A549 (cell line): ENCODE measurements at regions not wholly inside any gene's neighbourhood (a gene's known extent, or its start where the extent isn't known, plus 50 kb on each side); places are given as distances from the start of the nearest gene placed in this dataset.

Source experiments
- ATAC-seq, 2 experiments: fragments of 200-7000 bp in 1 of 2; fragments of >200 bp in 1 of 2; cut with Nextera tagmentation in 1 of 2; cut with Tn5 transposase in 1 of 2; 3 replicates each; pipeline versions ENCODE4 v1.8.0 to v1.9.1; 2018 to 2020; ENCODE audit warnings: mild to moderate bottlenecking in 1 of 2, moderate library complexity in 1 of 2
- CTCF ChIA-PET: fragments of 300-600 bp; sonication (Branson Sonifier 250); formaldehyde crosslinking; extraction: SDS; loops from one replicate; lab custom pipeline; 2021; ENCODE audit warnings: antibody characterized with exemption, inconsistent platforms; lab: Yijun Ruan, JAX
- POLR2A ChIA-PET: fragments of 350-600 bp; formaldehyde crosslinking; extraction: SDS; loops from one replicate; lab custom pipeline; 2021; ENCODE audit warnings: antibody characterized with exemption, inconsistent platforms; lab: Yijun Ruan, JAX
- DNase-seq, 2 experiments: peaks; one replicate each; pipeline versions ENCODE4 v3.0.0 to v3.0.0-alpha.2; 2011 to 2016; ENCODE audit warnings: low read depth in 1 of 2, low spot score in 1 of 2
- FAIRE-seq: peaks from 2 replicates; lab custom pipeline; 2011; peaks lifted over from hg19 to GRCh38; lab: Jason Lieb, UNC
- H3K27ac ChIP-seq, 2 experiments: fragments of >200 bp; sonication (Bioruptor Twin); formaldehyde crosslinking; 3 replicates each; pipeline ENCODE4 v1.5.1; 2016 to 2017
- H3K4me1 ChIP-seq: fragments of >200 bp; sonication (Bioruptor Twin); formaldehyde crosslinking; 3 replicates; pipeline ENCODE4 v1.6.1; 2016
- H3K4me2 ChIP-seq: fragments of >200 bp; sonication (Bioruptor Twin); formaldehyde crosslinking; 3 replicates; pipeline ENCODE4 v1.6.1; 2016
- H3K4me3 ChIP-seq: fragments of >200 bp; sonication (Bioruptor Twin); formaldehyde crosslinking; 3 replicates; pipeline ENCODE4 v1.5.1; 2016
- H3K9me3 ChIP-seq: fragments of >200 bp; sonication (Bioruptor Twin); formaldehyde crosslinking; 3 replicates; pipeline ENCODE4 v1.6.1; 2016
- BHLHE40 ChIP-seq: IDR thresholded peaks from 2 replicates; pipeline ENCODE4 v1.6.1; 2012; ENCODE audit warnings: low read depth, low read length, inconsistent platforms
- CHD4 ChIP-seq: fragments of 200-600 bp; sonication (generic); IDR thresholded peaks from 2 replicates; pipeline ENCODE4 v1.6.1; 2016; ENCODE audit warnings: antibody characterized with exemption, mild to moderate bottlenecking, borderline replicate concordance
- FOSB ChIP-seq: fragments of 250-450 bp; sonication (Bioruptor Pico); IDR thresholded peaks from 2 replicates; pipeline ENCODE4 v1.5.0; 2020; ENCODE audit warnings: mild to moderate bottlenecking, moderate library complexity
- FOXS1 ChIP-seq: fragments of 250-450 bp; sonication (Bioruptor Pico); IDR thresholded peaks from 2 replicates; pipeline ENCODE4 v1.5.0; 2020; ENCODE audit warnings: mild to moderate bottlenecking, moderate library complexity
- GATA3 ChIP-seq: IDR thresholded peaks from 2 replicates; pipeline ENCODE4 v1.6.1; 2012; ENCODE audit warnings: borderline replicate concordance
- HDAC2 ChIP-seq: fragments of 200-600 bp; sonication (generic); IDR thresholded peaks from 2 replicates; pipeline ENCODE4 v1.6.1; 2016
- HEYL ChIP-seq: fragments of 250-450 bp; sonication (Bioruptor Pico); IDR thresholded peaks from 2 replicates; pipeline ENCODE4 v1.8.0; 2021; ENCODE audit warnings: mild to moderate bottlenecking, moderate library complexity
- HOXA7 ChIP-seq: fragments of 250-450 bp; sonication (Bioruptor Pico); IDR thresholded peaks from 2 replicates; pipeline ENCODE4 v1.5.0; 2020; ENCODE audit warnings: mild to moderate bottlenecking, moderate library complexity
- HOXB5 ChIP-seq: fragments of 250-450 bp; sonication (Bioruptor Pico); IDR thresholded peaks from 2 replicates; pipeline ENCODE4 v1.5.0; 2020; ENCODE audit warnings: mild to moderate bottlenecking, moderate library complexity
- JUN ChIP-seq, 2 experiments: fragments of >200 bp; sonication (Bioruptor Twin); formaldehyde crosslinking; IDR thresholded peaks; 2 replicates in 1 of 2; 3 replicates in 1 of 2; pipeline ENCODE4 v1.6.1; 2016 to 2017
- KDM5A ChIP-seq: fragments of 200-600 bp; sonication (generic); IDR thresholded peaks from 2 replicates; pipeline ENCODE4 v1.6.1; 2016; ENCODE audit warnings: antibody characterized with exemption, mild to moderate bottlenecking
- MAFK ChIP-seq: fragments of 450-650 bp; IDR thresholded peaks from 2 replicates; pipeline ENCODE4 v1.6.1; 2014; ENCODE audit not compliant: partially characterized antibody
- MAZ ChIP-seq: fragments of 150-350 bp; IDR thresholded peaks from 2 replicates; pipeline ENCODE4 v1.6.1; 2014; ENCODE audit warnings: antibody characterized with exemption, low read depth, low read length, borderline replicate concordance
- NR3C1 ChIP-seq: fragments of >200 bp; sonication (Bioruptor Twin); formaldehyde crosslinking; IDR thresholded peaks from 3 replicates; pipeline ENCODE4 v1.6.1; 2017
- RAD21 ChIP-seq, 2 experiments: fragments of >200 bp in 1 of 2; sonication (Bioruptor Twin) in 1 of 2; formaldehyde crosslinking in 1 of 2; IDR thresholded peaks in 1 of 2; conservative IDR thresholded peaks in 1 of 2; 2 replicates in 1 of 2; 3 replicates in 1 of 2; pipeline ENCODE4 v1.6.1; 2012 to 2018; ENCODE audit warnings: inconsistent platforms in 1 of 2
- RFX5 ChIP-seq: fragments of 450-650 bp; IDR thresholded peaks from 2 replicates; pipeline ENCODE4 v1.7.1; 2014; ENCODE audit warnings: antibody characterized with exemption, mild to moderate bottlenecking, moderate library complexity
- RNF2 ChIP-seq: fragments of 200-600 bp; sonication (generic); IDR thresholded peaks from 2 replicates; pipeline ENCODE4 v1.6.1; 2016; ENCODE audit warnings: low read depth, mild to moderate bottlenecking, antibody characterized with exemption, moderate library complexity, borderline replicate concordance
- TFCP2L1 ChIP-seq: fragments of 250-450 bp; sonication (Bioruptor Pico); IDR thresholded peaks from 2 replicates; pipeline ENCODE4 v1.5.0; 2021; ENCODE audit warnings: mild to moderate bottlenecking
- ZFP36 ChIP-seq: fragments of 450-650 bp; IDR thresholded peaks from 2 replicates; pipeline ENCODE4 v1.6.1; 2014; ENCODE audit warnings: borderline replicate concordance; ENCODE audit not compliant: partially characterized antibody
- ZNF302 ChIP-seq: fragments of 250-450 bp; sonication (Bioruptor Pico); IDR thresholded peaks from 2 replicates; pipeline ENCODE4 v1.9.0; 2021; ENCODE audit warnings: inconsistent platforms, mild to moderate bottlenecking, moderate library complexity
- ZSCAN20 ChIP-seq: fragments of 250-450 bp; sonication (Bioruptor Pico); IDR thresholded peaks from 2 replicates; pipeline ENCODE4 v1.8.0; 2022; ENCODE audit warnings: mild to moderate bottlenecking, moderate library complexity
- WGBS: methylation state at CpG from one replicate; pipeline ENCODE4 v1.1.6; 2017; ENCODE audit errors: missing lambda C conversion rate; 5-methylcytosine and 5-hydroxymethylcytosine counted together
- TF ChIP-seq, protein P1 (sequence below): fragments of 200-600 bp; sonication (generic); IDR thresholded peaks from 2 replicates; pipeline ENCODE4 v1.6.1; 2016; ENCODE audit warnings: antibody characterized with exemption, mild to moderate bottlenecking, moderate library complexity
- TF ChIP-seq, protein P2 (sequence below): IDR thresholded peaks from 2 replicates; pipeline ENCODE4 v1.6.1; 2012

DNA sequence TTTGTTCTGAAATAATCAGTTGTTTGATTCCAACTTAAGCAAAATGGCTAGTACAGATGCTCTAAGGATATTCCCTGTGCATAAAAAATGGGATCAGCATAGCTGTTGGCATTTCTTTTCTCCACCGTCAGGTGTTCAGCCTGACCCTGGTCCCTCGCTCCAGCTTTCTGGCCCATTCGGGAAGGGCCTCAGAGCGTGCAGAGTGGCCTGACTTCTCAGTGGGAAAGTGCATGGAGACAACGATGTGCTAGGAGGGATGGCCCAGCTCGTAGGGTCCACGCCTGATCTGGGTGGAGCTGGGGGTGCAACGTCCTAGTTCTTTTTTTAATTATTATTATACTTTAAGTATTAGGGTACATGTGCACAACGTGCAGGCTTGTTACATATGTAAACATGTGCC lies 319.1 kb upstream of the IRX4 start:
- ATAC-seq: no peak
- H3K27ac ChIP-seq: no peak overlapping the region
- TF ChIP-seq ZNF302 (no peak), RFX5 (no peak), NR3C1 (no peak), HOXA7 (CRISPR knock-in tag) (no peak), BHLHE40 (no peak), JUN (IDR thresholded peaks at IDR 0.05) (no peak), KDM5A (no peak), FOSB (CRISPR knock-in tag) (no peak), MAFK (no peak), TFCP2L1 (CRISPR knock-in tag) (no peak), HOXB5 (CRISPR knock-in tag) (no peak)
- 20% methylated on average over 9 of the region's 9 CpGs for WGBS
- ChIA-PET CTCF (interaction anchor here (1.6 kb wide), 1 partner anchor 16 kb away, joined by 3 read pairs; no protein-coding TSS in a partner anchor), POLR2A (no interaction called here)
- no peaks in the 10 kb centered on the region for H3K9me3 ChIP-seq
- no peaks in the 10 kb centered on the region for H3K4me1 ChIP-seq
- no peak overlapping the region for H3K4me3 ChIP-seq
- no peak overlapping the region for H3K4me2 ChIP-seq
- no peak for DNase-seq
- no peak for FAIRE-seq

DNA sequence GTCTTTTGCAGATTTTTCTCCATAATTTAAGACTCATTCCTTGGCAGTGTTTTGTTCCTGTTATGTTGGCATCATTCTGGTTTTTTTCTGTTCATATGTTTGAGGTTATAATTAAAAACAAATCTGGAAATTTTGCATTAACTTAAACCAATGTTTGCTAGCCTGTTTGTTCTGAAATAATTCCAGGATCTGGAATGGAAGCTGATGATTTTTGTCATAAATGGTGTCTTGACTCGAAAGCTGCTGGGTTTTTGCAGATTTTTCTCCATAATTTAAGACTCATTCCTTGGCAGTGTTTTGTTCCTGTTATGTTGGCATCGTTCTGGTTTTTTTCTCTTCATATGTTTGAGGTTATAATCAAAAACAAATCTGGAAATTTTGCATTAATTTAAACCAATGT lies 318.7 kb upstream of the IRX4 start:
- TF ChIP-seq ZFP36: no peak
- TF ChIP-seq HOXA7 (CRISPR knock-in tag): no peak
- TF ChIP-seq CHD4: no peak
- no peak for TF ChIP-seq GATA3
- TF ChIP-seq, protein P1, sequence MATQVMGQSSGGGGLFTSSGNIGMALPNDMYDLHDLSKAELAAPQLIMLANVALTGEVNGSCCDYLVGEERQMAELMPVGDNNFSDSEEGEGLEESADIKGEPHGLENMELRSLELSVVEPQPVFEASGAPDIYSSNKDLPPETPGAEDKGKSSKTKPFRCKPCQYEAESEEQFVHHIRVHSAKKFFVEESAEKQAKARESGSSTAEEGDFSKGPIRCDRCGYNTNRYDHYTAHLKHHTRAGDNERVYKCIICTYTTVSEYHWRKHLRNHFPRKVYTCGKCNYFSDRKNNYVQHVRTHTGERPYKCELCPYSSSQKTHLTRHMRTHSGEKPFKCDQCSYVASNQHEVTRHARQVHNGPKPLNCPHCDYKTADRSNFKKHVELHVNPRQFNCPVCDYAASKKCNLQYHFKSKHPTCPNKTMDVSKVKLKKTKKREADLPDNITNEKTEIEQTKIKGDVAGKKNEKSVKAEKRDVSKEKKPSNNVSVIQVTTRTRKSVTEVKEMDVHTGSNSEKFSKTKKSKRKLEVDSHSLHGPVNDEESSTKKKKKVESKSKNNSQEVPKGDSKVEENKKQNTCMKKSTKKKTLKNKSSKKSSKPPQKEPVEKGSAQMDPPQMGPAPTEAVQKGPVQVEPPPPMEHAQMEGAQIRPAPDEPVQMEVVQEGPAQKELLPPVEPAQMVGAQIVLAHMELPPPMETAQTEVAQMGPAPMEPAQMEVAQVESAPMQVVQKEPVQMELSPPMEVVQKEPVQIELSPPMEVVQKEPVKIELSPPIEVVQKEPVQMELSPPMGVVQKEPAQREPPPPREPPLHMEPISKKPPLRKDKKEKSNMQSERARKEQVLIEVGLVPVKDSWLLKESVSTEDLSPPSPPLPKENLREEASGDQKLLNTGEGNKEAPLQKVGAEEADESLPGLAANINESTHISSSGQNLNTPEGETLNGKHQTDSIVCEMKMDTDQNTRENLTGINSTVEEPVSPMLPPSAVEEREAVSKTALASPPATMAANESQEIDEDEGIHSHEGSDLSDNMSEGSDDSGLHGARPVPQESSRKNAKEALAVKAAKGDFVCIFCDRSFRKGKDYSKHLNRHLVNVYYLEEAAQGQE: no peak
- TF ChIP-seq ZSCAN20 (CRISPR knock-in tag): no peak
- no peak for TF ChIP-seq RNF2
- TF ChIP-seq HOXB5 (CRISPR knock-in tag): no peak
- no peak for TF ChIP-seq HDAC2
- no peak for TF ChIP-seq RAD21 (conservative IDR thresholded peaks at IDR 0.05 in 1 of 2, IDR thresholded peaks at IDR 0.05 in 1 of 2)
- TF ChIP-seq, protein P2, sequence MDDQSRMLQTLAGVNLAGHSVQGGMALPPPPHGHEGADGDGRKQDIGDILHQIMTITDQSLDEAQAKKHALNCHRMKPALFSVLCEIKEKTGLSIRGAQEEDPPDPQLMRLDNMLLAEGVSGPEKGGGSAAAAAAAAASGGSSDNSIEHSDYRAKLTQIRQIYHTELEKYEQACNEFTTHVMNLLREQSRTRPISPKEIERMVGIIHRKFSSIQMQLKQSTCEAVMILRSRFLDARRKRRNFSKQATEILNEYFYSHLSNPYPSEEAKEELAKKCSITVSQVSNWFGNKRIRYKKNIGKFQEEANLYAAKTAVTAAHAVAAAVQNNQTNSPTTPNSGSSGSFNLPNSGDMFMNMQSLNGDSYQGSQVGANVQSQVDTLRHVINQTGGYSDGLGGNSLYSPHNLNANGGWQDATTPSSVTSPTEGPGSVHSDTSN: no peak
- no peak for TF ChIP-seq HEYL (CRISPR knock-in tag)
- TF ChIP-seq, all 56 proteins: peak for 0
- ChIA-PET CTCF (interaction anchor here (1.6 kb wide), 1 partner anchor 16 kb away, joined by 3 read pairs; no protein-coding TSS in a partner anchor), POLR2A (no interaction called here)
- DNase-seq (no peak), ATAC-seq (no peak), FAIRE-seq (no peak)
- no peaks in the 10 kb centered on the region for H3K4me1 ChIP-seq
- H3K4me2 ChIP-seq: no peak overlapping the region
- whole genome bisulfite sequencing: 0% methylated on average over 2 of the region's 2 CpGs
- no peaks in the 10 kb centered on the region for H3K9me3 ChIP-seq
- no peak overlapping the region for H3K4me3 ChIP-seq
- H3K27ac ChIP-seq: no peak overlapping the region

DNA sequence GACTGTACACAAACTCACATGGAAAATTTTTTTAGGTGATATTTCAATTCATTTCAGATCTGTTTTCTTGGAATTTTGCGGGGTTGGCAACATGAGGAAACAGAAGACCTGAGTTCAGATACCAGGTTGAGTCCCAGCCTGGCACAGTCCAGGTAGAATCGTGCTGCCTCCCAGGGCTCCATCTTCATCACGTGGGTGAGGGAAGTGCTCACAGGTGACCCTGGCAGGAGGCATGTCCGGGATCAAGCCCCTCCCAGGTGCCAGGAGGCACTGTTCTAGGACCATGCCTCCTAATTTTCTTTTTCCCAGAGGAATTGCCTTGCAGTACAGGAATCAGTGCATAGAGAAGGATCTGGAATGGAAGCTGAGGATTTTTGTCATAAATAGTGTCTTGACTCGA lies 318.3 kb upstream of the IRX4 start:
- FAIRE-seq (no peak), DNase-seq (no peak), ATAC-seq (no peak)
- CTCF ChIA-PET: interaction anchor here (1.6 kb wide), 1 partner anchor 15 kb away, joined by 3 read pairs; no protein-coding TSS in a partner anchor
- H3K4me3 ChIP-seq: no peak overlapping the region
- POLR2A ChIA-PET: no interaction called here
- 6% methylated on average over 5 of the region's 5 CpGs for WGBS
- H3K27ac ChIP-seq: no peak overlapping the region
- no peak overlapping the region for H3K4me2 ChIP-seq
- no peaks in the 10 kb centered on the region for H3K9me3 ChIP-seq
- TF ChIP-seq MAZ: no peak
- TF ChIP-seq FOXS1: no peak
- TF ChIP-seq CHD4: no peak
- no peaks in the 10 kb centered on the region for H3K4me1 ChIP-seq
